ENCODE measurements at regions not wholly inside any gene's neighbourhood (a gene's known extent, or its start where the extent isn't known, plus 50 kb on each side); places are given as distances from the start of the nearest gene placed in this dataset.

- no peak for TF ChIP-seq CTCF (IDR thresholded peaks at IDR 0.05; ENCODE audit: low read depth, low read length)
- no peak for TF ChIP-seq EZH2phosphoT487 (IDR thresholded peaks at IDR 0.05; ENCODE audit: low read depth)
Measured at GRCh38 chr2:128684523-128684922, 365.9 kb upstream of the HS6ST1 start.
